ENCODE measurements at regions not wholly inside any gene's neighbourhood (a gene's known extent, or its start where the extent isn't known, plus 50 kb on each side); places are given as distances from the start of the nearest gene placed in this dataset.
"Not testable (repeated sequence)": the region's sequence is repeated elsewhere in the genome, so short reads cannot be mapped to it uniquely, and the experiment has no call there.

DNA sequence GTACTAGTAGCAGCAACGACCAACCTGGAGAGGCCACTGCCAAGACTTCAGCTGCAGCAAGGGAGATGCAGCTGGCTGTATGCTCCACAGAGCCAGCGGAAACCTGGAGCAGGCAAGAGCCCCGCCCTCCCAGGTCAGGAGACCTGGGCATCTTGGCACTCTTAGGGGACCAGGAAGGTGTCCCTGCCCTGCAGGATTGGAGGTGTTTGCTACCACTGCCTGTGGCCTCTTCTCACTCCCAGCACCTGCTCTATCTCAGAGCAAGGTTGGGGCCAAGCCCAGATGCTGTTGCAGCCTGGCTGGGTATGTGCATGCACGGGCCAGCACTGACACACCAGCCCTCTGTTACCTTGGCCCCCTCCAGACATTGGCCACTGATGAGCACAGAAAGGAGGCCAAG, 1512.8 kb downstream of the REEP3 start:
- no peak for DNase-seq (ENCODE audit: low spot score)

DNA sequence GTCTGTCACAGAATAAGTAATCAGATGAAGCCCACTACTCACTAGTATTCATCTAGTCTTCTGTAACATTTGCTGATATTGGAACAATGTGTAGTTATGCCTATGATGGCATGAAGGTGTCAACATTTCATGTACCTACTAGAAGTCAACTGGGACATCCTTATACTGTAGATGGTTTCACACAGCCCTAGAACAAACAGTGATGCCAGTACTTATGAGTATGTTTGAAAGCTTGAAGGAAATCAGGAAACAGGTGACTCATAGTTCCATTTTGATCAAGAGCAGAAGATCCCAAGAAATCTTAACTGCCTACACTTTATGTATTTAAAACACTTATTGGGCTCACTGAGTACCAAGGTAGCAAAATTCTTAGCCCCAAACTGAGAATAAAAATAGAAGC, 1519.6 kb downstream of the REEP3 start:
- no peak for DNase-seq (ENCODE audit: low spot score)

DNA sequence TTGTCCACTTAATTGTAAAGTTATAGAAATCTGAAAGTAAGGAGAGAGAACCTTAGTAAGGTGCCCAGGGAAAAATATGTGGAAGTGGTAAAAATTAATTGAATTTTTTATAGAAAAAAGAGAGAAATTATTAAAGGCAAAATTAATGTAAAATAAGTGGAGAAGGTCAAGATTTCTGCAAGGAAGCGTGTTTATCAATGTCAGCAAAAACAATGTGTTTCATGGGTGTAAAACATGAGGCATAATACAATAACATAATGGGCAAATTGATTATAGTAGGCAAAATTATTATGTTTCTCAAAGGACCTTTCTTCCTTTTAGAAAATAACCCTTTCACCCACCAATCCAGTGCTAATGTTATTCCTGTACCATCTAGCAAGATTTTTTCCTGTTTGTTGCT, 1520.1 kb downstream of the REEP3 start:
- DNase-seq (ENCODE audit: low spot score), result no peak

DNA sequence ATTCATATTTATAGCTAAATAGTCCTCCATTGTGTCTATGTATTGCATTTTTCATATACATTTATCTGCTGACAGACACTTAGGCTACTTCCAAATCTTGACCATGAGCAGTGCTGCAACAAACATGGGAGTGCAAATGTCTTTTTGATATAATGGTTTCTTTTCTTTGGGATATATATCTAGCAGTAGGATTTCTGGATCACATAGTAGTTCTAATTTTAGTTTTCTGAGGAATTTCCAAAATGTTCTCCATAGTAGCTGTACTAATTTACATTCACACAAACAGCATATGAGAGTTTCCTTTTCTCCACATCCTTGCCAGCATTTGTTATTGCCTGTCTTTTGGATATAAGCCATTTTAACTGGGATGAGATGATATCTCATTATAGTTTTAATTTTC, 1521.3 kb downstream of the REEP3 start:
- DNase-seq (ENCODE audit: low spot score), result no peak

DNA sequence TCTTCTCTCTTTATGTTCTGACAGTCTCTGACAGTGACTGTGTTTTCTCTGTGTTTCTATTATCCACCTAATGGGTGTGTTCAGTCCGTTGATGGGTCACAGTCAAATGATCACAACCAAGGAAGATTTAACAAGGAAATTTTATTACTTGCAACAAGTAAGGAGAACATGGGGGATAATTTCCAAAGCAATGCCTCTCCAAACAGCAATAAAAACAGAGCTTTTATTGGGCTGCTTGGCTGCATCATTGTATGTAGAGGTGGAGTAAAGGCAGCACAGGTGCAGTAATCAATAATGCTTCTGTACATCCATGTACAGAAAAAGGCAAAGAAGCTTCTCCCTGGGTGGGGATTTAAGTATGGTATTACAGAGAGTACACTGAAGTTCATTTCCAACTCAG, 1525.6 kb downstream of the REEP3 start:
- DNase-seq (ENCODE audit: low spot score), result no peak

DNA sequence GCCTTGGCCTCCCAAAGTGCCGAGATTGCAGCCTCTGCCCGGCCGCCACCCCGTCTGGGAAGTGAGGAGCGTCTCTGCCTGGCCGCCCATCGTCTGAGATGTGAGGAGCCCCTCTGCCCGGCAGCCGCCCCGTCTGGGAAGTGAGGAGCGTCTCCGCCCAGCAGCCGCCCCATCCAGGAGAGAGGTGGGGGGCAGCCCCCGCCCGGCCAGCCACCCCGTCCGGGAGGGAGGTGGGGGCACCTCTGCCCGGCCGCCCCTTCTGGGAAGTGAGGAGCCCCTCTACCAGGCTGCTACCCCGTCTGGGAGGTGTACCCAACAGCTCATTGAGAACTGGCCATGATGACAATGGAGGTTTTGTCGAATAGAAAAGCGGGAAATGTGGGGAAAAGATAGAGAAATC, 1530.9 kb downstream of the REEP3 start:
- DNase-seq (ENCODE audit: low spot score), result not testable (repeated sequence)

DNA sequence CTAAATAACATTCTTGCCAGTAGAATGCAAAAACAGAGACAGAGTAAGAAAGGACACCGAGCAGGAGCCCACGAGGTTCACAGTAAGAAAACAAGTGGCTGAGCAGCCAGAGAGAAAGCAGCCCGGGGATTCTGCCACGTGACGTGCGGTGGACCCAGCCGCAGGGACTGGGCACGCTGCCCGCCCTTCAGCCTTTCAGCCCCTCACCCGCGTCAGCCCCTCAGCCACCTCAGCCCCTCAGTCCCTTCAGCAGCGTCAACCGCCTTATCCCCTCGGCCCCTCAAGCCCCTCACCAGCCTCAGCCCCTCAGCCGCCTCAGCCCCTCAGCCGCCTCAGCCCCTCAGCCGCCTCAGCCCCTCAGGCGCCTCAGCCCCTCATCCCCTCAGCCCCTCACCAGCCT, 1532.2 kb downstream of the REEP3 start:
- not testable (repeated sequence) for DNase-seq (ENCODE audit: low spot score)

DNA sequence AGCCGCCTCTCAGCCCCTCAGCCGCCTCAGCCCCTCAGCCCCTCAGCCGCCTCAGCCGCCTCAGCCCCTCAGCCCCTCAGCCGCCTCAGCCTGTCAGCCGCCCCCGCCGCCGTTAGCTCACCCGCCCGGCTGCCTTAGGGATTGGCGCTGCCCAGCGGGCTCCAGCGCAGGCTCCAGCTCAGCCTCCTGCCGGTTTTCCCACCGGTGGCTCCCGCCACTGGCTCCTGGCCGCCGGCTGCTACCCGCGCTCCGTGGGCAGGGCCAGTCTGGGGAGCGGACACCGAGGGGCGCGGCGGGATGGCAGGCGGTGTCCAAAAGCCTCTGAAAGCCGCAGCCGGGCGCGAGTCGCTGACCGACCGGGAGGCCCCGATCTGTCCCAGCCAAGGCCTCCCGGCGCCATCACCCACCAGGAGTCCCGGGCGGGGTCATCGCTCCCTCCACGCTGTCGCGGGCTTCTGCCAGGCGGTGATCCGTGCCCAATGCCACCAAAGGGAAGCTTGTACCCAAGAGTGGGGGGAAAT, 1532.7 kb downstream of the REEP3 start:
- not testable (repeated sequence) for DNase-seq (ENCODE audit: low spot score)

DNA sequence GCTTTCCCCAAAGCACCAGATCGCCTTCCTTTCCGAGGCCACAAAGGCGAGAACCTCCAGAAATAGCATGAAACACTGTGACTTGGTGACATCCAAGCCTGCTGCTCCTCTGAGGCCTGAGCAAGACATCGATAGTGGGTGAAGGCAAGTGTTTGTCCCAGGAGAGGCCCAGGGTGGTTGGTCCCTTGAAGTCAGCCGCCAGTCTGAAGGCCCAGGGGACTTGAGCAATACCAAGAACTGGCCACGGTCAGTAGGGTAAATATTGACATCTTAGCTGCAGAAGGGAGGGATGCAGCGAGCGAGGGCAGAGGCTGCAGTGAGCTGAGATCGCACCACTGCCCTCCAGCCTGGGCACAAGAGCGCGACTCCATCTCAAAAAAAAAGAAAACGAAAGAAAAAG, 1533.5 kb downstream of the REEP3 start:
- not testable (repeated sequence) for DNase-seq (ENCODE audit: low spot score)

DNA sequence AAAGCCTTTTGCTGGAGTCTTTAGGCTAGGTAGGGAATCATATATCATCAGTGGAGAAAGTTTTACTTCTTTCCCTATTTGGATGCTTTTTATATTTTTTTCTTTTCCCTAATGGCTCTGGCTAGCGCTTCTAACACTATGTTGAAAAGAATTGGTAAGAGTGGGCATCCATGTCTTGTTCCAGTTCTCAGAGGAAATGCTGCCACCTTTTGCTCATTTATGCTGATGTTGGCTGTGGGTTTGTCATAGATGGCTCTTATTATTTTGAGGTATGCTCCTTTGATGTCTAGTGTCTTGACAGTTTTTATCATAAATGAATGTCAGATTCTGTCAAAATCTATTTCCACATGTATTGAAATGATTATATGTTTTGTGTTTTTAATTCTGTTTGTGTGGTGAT, 1544.1 kb downstream of the REEP3 start:
- no peak for DNase-seq (ENCODE audit: low spot score)

DNA sequence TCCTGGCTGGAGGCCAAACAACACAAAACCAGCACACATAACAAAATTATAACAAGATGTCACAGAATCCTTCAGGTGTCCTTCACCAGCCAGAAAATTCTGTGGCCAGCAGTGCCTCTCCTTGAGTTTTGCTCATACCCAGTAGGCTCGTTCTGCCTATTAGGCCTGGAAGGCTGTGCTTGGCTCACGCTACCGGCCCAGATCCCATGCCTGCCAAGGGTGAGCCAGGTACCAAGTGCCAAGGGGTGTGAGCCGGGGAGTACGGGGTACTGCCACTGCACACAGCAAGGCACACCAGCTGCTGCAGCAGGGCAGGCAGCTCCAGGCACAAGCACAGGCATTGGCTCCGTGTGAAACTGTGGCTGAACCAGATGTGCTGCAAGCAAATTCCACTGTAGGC, 1562.0 kb downstream of the REEP3 start:
- no peak for DNase-seq (ENCODE audit: low spot score)

DNA sequence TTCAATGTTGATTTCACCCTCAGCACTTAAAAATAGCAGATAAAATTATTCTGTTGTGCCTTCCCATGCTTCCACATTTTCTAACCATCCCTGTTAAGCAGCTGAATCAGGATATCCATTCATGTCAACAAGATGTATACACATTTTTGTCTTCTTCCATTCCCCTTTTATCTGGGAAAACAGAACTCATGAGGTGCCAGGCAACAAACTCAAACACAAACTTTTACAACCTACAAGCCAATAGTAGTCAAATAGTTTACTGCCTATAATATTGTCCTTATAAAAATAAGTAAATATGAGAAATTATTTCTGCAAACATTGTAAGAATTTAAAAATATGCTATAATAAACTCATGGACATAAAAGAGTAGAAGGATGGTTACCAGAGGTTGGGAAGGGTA, 1569.8 kb downstream of the REEP3 start:
- no peak for DNase-seq (ENCODE audit: low spot score)

DNA sequence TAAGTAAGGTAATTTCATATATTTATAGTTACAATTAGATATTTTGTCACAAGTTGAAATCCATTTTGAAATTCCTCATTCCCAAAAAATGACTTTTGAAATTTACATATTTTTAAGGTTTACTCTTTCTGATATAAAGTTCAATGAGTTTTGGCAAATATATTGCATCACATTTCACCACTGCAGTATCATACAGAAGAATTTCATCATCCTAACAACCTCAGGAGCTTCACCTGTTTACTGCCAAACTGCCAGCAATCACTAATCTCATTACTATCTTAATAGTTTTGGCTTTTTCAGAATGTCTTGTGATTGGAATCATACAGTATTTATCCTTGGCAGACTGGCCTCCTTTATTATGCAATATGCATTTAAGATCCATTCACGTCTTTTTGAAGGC, 1578.9 kb downstream of the REEP3 start:
- DNase-seq (ENCODE audit: low spot score), result no peak

DNA sequence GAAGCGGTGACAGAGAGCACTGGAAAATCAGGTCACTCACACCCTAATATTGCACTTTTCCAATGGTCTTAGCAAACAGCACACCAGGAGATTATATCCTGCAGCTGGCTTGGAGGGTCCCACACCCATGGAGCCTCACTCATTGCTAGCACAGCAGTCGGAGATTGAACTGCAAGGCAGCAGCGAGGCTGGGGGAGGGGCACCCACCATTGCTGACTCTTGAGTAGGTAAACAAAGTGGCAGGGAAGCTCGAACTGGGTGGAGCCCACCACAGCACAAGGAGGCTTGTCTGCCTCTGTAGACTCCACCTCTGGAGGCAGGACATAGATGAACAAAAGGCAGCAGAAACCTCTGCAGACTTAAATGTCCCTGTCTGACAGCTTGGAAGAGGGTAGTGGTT, 1579.7 kb downstream of the REEP3 start:
- DNase-seq (ENCODE audit: low spot score), result not testable (repeated sequence)

DNA sequence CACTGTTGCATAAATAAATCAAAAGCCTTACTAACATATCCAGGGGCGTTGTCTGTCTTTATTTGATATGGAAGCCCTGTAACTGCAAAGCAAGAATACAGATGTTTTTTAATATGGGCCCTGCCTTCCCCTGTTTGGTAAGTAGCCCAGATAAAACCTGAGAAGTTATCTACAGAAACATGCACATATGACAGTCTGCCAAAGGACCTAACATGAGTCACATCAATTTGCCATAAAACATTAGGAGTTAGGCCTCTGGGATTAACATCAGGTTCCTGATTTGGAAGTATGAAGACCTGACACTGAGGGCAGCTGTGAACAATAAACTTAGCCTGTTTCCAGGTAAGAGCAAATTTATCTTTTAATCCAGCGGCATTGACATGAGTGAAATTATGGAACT, 1588.8 kb downstream of the REEP3 start:
- DNase-seq (ENCODE audit: low spot score), result no peak

DNA sequence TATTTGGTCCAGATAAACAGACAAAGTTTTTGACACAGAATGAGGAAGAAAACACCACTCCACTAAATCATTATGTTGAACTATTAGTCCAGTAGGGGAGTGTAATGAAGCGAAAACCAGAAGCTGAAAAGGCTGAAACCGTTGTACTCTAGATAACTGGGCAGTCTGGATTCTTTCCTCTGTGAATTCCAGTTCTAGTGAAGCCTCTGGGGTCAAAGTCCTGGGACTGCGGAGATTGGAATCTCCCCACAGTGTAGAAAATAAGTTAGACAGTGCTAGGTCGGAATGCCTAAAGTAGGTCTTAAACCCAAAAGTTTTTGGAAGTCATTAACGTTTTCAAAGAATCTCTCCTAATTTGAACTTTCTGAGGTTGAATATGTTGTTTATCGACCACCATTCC, 1589.9 kb downstream of the REEP3 start:
- not testable (repeated sequence) for DNase-seq (ENCODE audit: low spot score)

DNA sequence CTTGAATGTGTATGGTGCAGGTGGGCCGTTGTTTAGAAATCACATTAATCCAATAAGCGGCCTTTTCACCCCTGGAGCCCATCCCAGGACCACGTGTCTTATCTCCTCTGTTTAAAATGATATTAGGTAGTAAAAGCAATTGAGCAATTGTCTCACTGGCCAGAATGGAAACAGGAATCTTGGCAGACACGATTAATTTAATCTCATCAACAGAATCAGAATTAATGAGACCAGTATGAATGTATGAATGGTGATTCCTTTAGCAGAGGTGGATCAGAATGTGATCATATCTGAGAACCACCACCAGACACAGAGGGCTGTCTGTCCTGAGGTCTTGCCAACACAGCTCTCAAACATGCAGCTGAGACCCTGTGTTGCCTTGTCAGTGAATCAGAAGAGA, 1591.4 kb downstream of the REEP3 start:
- no peak for DNase-seq (ENCODE audit: low spot score)

DNA sequence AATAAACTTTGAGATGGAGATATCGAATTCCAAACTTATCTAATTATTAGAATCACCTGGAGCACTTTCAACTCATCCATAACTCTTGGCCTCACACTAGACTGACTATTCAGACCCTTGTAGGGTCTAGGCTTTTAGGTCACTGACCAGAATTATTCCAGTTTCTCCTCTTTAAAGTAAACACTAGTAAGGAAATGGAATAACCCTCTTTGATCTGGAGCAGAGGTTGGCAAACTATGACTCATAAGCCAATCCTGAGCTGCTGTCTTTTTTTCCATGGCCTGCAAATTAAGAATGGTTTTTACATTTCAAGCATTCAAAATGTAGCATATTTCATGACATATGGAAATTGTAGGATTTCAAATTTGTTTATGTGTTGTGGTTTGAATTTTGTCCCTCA, 1601.9 kb downstream of the REEP3 start:
- DNase-seq (ENCODE audit: low spot score), result no peak

DNA sequence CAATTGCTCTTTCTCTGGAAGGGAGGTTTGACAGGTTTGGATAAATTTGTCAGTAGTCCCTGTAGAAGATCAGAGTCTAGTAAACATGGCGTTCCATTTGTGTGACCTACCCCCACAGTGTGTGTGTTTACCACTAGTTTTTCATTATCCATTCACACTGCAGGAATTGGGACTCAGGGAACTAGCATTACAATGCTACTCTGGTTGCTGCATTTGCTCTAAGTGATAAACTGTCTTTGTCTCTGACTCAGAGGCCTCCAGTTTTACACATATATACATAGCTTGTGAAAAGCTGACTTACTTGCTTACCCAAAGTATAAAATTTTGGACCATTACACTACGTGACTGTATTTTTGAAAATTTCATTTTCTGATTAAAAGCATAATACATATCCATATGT, 1604.0 kb downstream of the REEP3 start:
- DNase-seq (ENCODE audit: low spot score), result no peak

DNA sequence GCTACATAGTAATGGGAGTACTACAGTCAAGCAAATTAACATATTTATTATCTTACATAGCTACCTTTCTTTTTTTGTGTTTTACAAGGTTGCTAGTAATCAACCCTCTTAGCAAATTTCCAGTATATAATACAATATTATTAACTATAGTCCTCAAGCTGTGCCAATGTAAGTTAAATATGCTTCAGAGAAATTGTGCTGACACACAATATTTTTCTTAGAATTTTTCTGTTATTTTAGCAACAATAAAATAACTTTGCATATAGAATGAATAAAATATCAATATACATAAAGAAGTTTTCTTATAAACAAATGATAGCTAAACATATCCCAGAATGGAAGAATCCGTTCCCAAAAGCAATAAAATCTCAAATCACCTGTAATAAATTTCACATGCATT, 1605.1 kb downstream of the REEP3 start:
- no peak for DNase-seq (ENCODE audit: low spot score)

DNA sequence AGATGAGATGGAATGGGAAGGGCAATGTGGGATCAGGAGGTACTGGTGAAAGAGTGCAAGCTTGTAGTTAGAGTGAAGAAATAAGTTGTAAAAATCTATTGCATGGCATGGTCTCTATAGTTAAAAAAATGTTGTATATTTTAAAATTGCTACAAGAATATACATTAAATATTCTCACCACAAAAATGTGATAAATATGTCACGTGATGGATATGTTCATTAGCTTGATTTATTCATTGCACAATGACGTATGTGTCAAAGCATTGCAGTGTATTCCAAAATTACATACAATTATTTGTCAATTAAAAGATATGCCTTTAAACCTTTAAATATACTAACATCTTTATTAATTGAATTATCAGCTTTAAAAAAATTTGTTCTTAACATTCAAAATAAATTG, 1607.1 kb downstream of the REEP3 start:
- no peak for DNase-seq (ENCODE audit: low spot score)

DNA sequence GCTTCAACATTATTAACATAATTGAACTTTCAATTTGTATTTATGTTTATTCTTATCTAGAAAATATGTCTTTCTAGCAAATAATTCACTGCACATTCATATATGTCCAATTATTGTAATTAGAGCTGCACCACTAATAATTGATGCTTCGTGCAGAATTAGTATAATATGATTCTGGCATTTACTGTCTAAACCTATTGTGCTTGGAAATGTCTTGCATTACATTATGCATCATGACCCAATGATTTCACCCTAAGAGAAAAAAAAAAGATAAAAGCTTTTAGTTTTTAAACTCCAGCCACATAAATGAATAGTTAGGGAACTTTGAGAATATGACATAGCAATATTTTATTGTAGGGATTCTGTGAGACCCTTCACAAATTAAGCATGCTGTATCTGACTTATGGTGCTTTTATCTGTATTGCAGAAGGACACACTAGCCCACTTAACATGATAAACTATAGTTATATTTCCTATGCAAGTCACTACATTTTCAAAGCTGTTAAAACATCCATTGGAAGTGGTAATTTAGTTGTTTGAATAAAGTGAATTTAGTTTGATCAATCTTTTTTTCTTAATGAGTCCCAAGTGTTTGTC, 1609.1 kb downstream of the REEP3 start:
- DNase-seq (ENCODE audit: low spot score), result no peak

DNA sequence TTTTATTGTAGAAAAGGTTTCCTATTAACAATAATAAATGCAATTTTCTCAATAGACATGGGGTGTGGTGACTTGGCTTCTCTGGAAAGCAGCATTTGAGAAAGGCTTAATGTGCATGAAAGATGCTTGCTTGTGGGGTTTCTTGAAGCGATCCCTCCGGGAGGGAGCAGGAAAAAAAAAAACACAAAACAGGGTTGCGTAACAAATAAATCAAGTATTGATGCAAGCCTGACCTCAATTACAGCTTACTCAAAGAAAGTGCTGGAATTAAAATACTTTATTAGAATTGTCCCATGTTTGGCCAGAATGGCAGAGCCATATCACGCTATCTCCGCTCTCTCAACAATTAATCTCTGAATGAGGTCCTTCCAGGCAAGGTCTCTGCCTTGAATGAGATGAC, 1612.5 kb downstream of the REEP3 start:
- no peak for DNase-seq (ENCODE audit: low spot score)

DNA sequence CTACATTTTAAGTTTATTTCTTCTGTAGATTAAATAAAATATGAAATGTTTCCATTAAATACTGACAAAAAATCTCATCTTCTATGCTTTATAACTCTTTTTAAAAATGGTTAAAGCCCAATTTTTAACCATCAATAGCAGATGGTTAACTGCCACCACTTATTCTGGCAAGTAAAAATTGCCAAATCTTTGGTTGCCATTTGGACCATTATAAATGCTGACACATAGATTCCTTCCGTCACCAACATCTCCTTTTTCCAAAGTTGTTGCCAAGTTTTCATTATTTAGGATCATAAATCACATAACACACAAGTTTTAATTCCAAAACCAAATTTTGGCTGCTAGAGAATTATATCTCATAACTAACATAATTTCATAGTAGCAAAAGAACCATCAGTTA, 1614.3 kb downstream of the REEP3 start:
- no peak for DNase-seq (ENCODE audit: low spot score)
